GM12891 (cell line): ENCODE measurements at regions not wholly inside any gene's neighbourhood (a gene's known extent, or its start where the extent isn't known, plus 50 kb on each side); places are given as distances from the start of the nearest gene placed in this dataset.
"Not testable (repeated sequence)": the region's sequence is repeated elsewhere in the genome, so short reads cannot be mapped to it uniquely, and the experiment has no call there.

ENCODE experiments used
- DNase-seq: peaks from one replicate; pipeline ENCODE4 v3.0.0; 2011; ENCODE audit warnings: low spot score; ENCODE audit not compliant: insufficient read length
- FAIRE-seq: peaks from 2 replicates; lab custom pipeline; 2011; peaks lifted over from hg19 to GRCh38; lab: Jason Lieb, UNC
- PAX5 ChIP-seq: IDR thresholded peaks from 2 replicates; pipeline ENCODE4 v1.6.1; 2011; ENCODE audit warnings: low read length, moderate library complexity, mild to moderate bottlenecking; ENCODE audit not compliant: insufficient read depth, severe bottlenecking
- POLR2A ChIP-seq: IDR thresholded peaks from 2 replicates; pipeline ENCODE4 v1.6.1; 2011; ENCODE audit warnings: low read depth, low read length, control low read depth
- POLR2AphosphoS5 ChIP-seq: IDR thresholded peaks from 2 replicates; pipeline ENCODE4 v1.6.1; 2011; ENCODE audit warnings: low read depth, low read length, control low read depth
- POU2F2 ChIP-seq: IDR thresholded peaks from 2 replicates; pipeline ENCODE4 v1.6.1; 2011; ENCODE audit warnings: low read depth, mild to moderate bottlenecking, control low read depth, low read length, moderate library complexity
- SPI1 ChIP-seq: IDR thresholded peaks from 2 replicates; pipeline ENCODE4 v1.6.1; 2011; ENCODE audit warnings: low read depth, low read length, control low read depth
- TAF1 ChIP-seq: IDR thresholded peaks from 2 replicates; pipeline ENCODE4 v1.6.1; 2011; ENCODE audit warnings: low read depth, low read length, control low read depth

- TF ChIP-seq SPI1 = no peak
- no peak for DNase-seq
- no peak for FAIRE-seq
These were observed 1422.6 kb upstream of the CDH8 start for GRCh38 chr16:63458846-63459245.

DNA sequence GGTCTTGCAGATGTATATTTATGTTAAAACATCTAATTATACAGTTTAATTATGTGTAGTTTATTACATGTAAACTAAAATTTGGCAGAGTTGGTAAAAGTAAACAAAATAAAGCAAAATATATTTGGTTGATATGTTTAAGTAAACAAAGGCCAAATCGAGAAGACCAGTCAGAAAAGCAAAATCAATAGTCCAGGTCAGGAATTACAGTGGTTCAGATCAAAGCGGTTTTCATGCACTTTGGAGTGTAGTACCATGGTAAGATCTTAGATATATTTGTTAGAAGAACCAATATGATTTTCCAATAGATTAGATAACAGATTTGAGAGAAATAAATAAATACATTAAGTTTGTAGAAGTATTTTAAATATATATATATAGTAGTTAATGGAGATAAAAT, 1421.6 kb upstream of the CDH8 start:
- DNase-seq (no peak), FAIRE-seq (no peak)
- TF ChIP-seq POLR2AphosphoS5 (no peak), SPI1 (no peak), TAF1 (no peak), POLR2A (no peak), POU2F2 (no peak), PAX5 (no peak)

GRCh38 chr16:63453261-63453660, 1417.0 kb upstream of the CDH8 start:
- no peak for FAIRE-seq
- DNase-seq = no peak
- no peak for TF ChIP-seq POLR2A

- FAIRE-seq = no peak
- TF ChIP-seq POU2F2 (no peak), SPI1 (no peak), POLR2AphosphoS5 (no peak), PAX5 (no peak), POLR2A (no peak), TAF1 (no peak)
- no peak for DNase-seq
These were observed 1410.9 kb upstream of the CDH8 start for GRCh38 chr16:63447121-63447520.

DNA sequence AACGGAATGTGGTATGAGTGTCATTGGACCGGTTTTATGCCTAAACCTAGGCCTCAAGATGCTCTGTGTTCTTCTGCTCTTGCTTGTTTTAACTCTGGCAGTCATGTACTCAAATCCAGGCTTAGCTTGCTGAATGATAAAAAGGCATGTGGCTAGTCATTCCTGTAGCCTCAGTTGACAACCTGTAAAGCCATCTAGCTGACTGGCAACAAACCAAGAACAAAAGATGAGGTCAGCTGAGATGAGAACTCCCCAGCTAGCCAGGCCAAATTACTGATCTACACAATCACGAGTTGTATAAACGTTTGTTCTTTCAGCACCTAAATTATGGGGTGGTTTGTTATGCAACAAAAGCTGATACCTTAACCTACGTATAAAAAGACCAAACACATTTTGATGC, 1406.0 kb upstream of the CDH8 start:
- FAIRE-seq (no peak), DNase-seq (no peak)
- TF ChIP-seq POLR2A = no peak
- no peak for TF ChIP-seq POU2F2
- TF ChIP-seq PAX5 = no peak
- no peak for TF ChIP-seq SPI1
- no peak for TF ChIP-seq TAF1
- no peak for TF ChIP-seq POLR2AphosphoS5

- no peak for FAIRE-seq
- DNase-seq = no peak
- TF ChIP-seq POLR2AphosphoS5 (no peak), POLR2A (no peak), POU2F2 (no peak), TAF1 (no peak), PAX5 (no peak), SPI1 (no peak)
These were observed 1390.1 kb upstream of the CDH8 start for GRCh38 chr16:63426275-63426870.

DNA sequence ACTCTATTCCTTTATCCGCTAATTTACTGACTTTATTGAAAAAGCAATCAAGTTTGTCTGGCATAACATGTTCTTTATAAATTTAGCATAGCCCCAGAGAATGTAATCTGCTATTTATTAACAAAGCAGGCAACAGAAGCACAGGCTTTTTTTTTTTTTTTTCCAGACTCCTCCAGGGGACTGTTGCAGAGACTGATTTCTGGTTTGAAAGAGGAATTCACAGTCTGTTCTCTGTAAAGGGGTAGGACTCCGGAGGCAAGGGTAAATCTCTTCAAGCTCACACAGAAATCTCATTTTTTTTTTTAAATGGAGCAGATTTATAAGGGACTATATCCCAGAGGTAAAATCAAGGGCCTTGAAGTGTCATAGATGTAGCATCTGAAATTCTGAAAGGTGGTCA, 1386.5 kb upstream of the CDH8 start:
- DNase-seq (no peak), FAIRE-seq (no peak)
- no peak for TF ChIP-seq POLR2A
- no peak for TF ChIP-seq TAF1
- no peak for TF ChIP-seq POLR2AphosphoS5
- TF ChIP-seq SPI1 = no peak
- no peak for TF ChIP-seq PAX5
- no peak for TF ChIP-seq POU2F2

DNA sequence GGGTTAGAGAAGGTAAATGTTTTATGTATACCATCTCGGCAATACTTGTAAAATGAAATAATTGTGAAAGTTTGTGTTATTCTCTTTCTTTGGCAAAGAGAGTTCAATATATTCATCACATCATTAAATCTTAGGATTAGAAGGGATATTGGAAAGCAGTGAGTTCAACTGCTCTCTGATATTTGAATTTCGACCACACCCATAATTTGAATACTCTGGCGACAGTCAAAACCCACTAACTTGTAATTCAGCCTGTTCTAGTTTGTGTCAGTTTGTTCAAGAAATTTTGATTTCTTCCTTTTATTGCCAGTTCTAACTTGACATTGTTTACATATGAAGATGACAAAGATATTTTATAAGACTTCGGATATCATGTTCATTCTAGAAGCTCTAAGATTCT, 1380.5 kb upstream of the CDH8 start:
- DNase-seq = no peak
- no peak for TF ChIP-seq TAF1
- TF ChIP-seq POLR2AphosphoS5 = no peak
- TF ChIP-seq POLR2A = no peak
- TF ChIP-seq PAX5 = no peak
- TF ChIP-seq POU2F2 = no peak
- TF ChIP-seq SPI1 = no peak

DNA sequence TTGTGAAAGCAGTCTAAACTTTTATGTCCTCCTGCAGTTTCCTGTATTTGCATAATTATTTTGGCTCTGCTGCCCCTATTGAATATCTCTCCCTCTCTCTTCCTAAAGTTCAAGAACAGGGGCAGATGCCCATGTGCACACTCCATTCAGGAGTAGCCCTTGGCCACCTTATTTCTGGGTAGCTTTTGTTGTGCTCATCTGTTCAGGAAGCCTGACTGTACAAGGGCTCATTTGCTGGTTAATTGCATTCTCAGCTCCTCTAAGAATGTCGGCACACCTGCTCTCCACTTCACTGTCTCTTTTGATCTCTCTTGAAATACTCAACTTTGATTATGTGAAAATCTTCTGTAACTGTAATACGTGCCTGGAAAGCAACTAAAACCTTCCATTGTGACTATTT, 1378.8 kb upstream of the CDH8 start:
- DNase-seq = no peak
- no peak for FAIRE-seq
- no peak for TF ChIP-seq POLR2AphosphoS5
- no peak for TF ChIP-seq POLR2A
- TF ChIP-seq PAX5 = no peak
- TF ChIP-seq TAF1 = no peak
- no peak for TF ChIP-seq POU2F2
- no peak for TF ChIP-seq SPI1

More for the DNA sequence above, 1380.5 kb upstream of the CDH8 start:
- FAIRE-seq = no peak

DNA sequence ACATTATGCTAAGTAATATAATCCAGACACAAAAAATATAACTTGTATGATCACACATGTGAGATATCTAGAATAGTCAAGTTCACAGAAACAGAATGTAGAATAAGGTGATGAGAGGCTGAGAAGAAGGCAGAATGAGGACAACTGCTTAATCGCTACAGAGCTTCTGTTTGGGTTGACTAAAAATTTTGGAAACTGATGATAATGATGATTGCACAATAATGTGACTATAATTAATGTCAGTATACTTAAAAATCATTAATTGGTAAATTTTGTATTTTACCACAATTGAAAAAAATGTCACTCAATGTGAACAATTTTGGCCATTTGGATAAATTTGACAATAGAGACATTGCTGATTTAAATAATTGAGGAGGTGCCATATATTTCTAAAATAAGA, 1374.4 kb upstream of the CDH8 start:
- no peak for TF ChIP-seq PAX5
- TF ChIP-seq SPI1 = no peak
- TF ChIP-seq POLR2A = no peak
- no peak for TF ChIP-seq TAF1
- TF ChIP-seq POU2F2 = no peak
- TF ChIP-seq POLR2AphosphoS5 = no peak
- DNase-seq = no peak
- FAIRE-seq = no peak

GRCh38 chr16:63403792-63404191, 1367.6 kb upstream of the CDH8 start:
- TF ChIP-seq PAX5 (no peak), POLR2A (no peak), POLR2AphosphoS5 (no peak), POU2F2 (no peak), SPI1 (no peak), TAF1 (no peak)
- FAIRE-seq (no peak), DNase-seq (no peak)

- FAIRE-seq, DNase-seq: not testable (repeated sequence)
These were observed 1352.0 kb upstream of the CDH8 start for GRCh38 chr16:63388277-63388676.
